ENCODE measurements at regions not wholly inside any gene's neighbourhood (a gene's known extent, or its start where the extent isn't known, plus 50 kb on each side); places are given as distances from the start of the nearest gene placed in this dataset.

GRCh38 chr6:147677647-147678046 lies 169.2 kb downstream of the SAMD5 start:
- H3K4me3 ChIP-seq (ENCODE audit: insufficient read depth, low read depth, low read length) = no peak overlapping the region
- no peaks in the 10 kb centered on the region for H3K9me3 Mint-ChIP-seq (ENCODE audit: unreplicated experiment)

DNA sequence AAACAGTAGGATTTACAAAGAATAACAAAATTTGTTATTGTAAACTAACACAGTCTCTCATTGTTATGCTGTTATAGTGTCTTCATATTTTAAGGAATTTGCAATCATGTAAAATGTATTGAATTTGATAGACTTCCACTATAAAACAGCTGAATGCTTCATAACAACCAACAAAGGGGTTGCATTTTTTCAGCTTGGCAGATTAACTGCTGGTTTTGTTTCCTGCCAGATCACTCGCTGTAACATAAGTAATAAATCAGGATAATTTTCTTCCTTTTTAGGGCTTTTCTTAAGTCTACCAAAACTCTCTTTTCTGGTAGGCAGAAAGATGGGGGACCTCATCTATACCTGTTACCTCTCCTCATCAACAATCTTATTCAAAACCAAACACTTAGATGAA lies 169.8 kb downstream of the SAMD5 start:
- Histone ChIP-seq H3K4me2 (ENCODE audit: low read length) (no peak overlapping the region), H3K4me3 (ENCODE audit: insufficient read depth, low read depth, low read length) (no peak overlapping the region), H3K27me3 (ENCODE audit: insufficient read depth, low read length) (no peaks in the 10 kb centered on the region), H3K9ac (ENCODE audit: low read length) (no peak overlapping the region), H3K36me3 (ENCODE audit: insufficient read depth, low read length) (no peaks in the 10 kb centered on the region), H3K4me1 (ENCODE audit: insufficient read depth, low read length) (no peaks in the 10 kb centered on the region), H3K79me2 (ENCODE audit: insufficient read depth, low read length) (no peaks in the 10 kb centered on the region), H2AFZ (ENCODE audit: low read depth, low read length) (no peak overlapping the region), H3K27ac (ENCODE audit: low read depth, low read length) (no peak overlapping the region), H4K20me1 (ENCODE audit: insufficient read depth, low read length) (no peaks in the 10 kb centered on the region), H3K9me3 (ENCODE audit: insufficient read depth, low read depth, low read length) (no peaks in the 10 kb centered on the region)
- no peak overlapping the region for H3K4me3 Mint-ChIP-seq (ENCODE audit: unreplicated experiment)
- H3K36me3 Mint-ChIP-seq (ENCODE audit: low read depth, unreplicated experiment) = no peaks in the 10 kb centered on the region
- no peak overlapping the region for H3K27ac Mint-ChIP-seq (ENCODE audit: unreplicated experiment)
- peaks cover 2% of the 10 kb centered on the region for H3K27me3 Mint-ChIP-seq (ENCODE audit: low read depth, unreplicated experiment)
- no peak for FAIRE-seq
- no peaks in the 10 kb centered on the region for H3K9me3 Mint-ChIP-seq (ENCODE audit: unreplicated experiment)
- peaks cover 7% of the 10 kb centered on the region for H3K4me1 Mint-ChIP-seq (ENCODE audit: low read depth, unreplicated experiment)
- no peak for DNase-seq (ENCODE audit: low read depth)
- TF ChIP-seq EZH2 (IDR thresholded peaks at IDR 0.05; ENCODE audit: insufficient read depth, low read length) = no peak
- TF ChIP-seq, protein P1, sequence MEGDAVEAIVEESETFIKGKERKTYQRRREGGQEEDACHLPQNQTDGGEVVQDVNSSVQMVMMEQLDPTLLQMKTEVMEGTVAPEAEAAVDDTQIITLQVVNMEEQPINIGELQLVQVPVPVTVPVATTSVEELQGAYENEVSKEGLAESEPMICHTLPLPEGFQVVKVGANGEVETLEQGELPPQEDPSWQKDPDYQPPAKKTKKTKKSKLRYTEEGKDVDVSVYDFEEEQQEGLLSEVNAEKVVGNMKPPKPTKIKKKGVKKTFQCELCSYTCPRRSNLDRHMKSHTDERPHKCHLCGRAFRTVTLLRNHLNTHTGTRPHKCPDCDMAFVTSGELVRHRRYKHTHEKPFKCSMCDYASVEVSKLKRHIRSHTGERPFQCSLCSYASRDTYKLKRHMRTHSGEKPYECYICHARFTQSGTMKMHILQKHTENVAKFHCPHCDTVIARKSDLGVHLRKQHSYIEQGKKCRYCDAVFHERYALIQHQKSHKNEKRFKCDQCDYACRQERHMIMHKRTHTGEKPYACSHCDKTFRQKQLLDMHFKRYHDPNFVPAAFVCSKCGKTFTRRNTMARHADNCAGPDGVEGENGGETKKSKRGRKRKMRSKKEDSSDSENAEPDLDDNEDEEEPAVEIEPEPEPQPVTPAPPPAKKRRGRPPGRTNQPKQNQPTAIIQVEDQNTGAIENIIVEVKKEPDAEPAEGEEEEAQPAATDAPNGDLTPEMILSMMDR (IDR thresholded peaks at IDR 0.05; ENCODE audit: insufficient read depth, low read depth, low read length) = no peak

More at GRCh38 chr6:147677647-147678046, 169.2 kb downstream of the SAMD5 start:
- H3K4me1 ChIP-seq (ENCODE audit: insufficient read depth, low read length) = no peaks in the 10 kb centered on the region
- Mint-ChIP-seq H3K4me3 (ENCODE audit: unreplicated experiment) (no peak overlapping the region), H3K27ac (ENCODE audit: unreplicated experiment) (no peak overlapping the region), H3K4me1 (ENCODE audit: low read depth, unreplicated experiment) (peaks cover 7% of the 10 kb centered on the region), H3K36me3 (ENCODE audit: low read depth, unreplicated experiment) (no peaks in the 10 kb centered on the region), H3K27me3 (ENCODE audit: low read depth, unreplicated experiment) (peaks cover 2% of the 10 kb centered on the region)
- H3K9me3 ChIP-seq (ENCODE audit: insufficient read depth, low read depth, low read length) = no peaks in the 10 kb centered on the region
- H3K79me2 ChIP-seq (ENCODE audit: insufficient read depth, low read length) = no peaks in the 10 kb centered on the region
- no peaks in the 10 kb centered on the region for H3K36me3 ChIP-seq (ENCODE audit: insufficient read depth, low read length)
- H3K9ac ChIP-seq (ENCODE audit: low read length) = no peak overlapping the region
- H3K27me3 ChIP-seq (ENCODE audit: insufficient read depth, low read length) = no peaks in the 10 kb centered on the region
- no peak overlapping the region for H3K4me2 ChIP-seq (ENCODE audit: low read length)
- FAIRE-seq (no peak), DNase-seq (ENCODE audit: low read depth) (no peak)
- H3K27ac ChIP-seq (ENCODE audit: low read depth, low read length) = no peak overlapping the region
- no peak overlapping the region for H2AFZ ChIP-seq (ENCODE audit: low read depth, low read length)
- no peaks in the 10 kb centered on the region for H4K20me1 ChIP-seq (ENCODE audit: insufficient read depth, low read length)
- TF ChIP-seq EZH2 (IDR thresholded peaks at IDR 0.05; ENCODE audit: insufficient read depth, low read length) = no peak
- TF ChIP-seq, protein P1 (IDR thresholded peaks at IDR 0.05; ENCODE audit: insufficient read depth, low read depth, low read length) = no peak

DNA sequence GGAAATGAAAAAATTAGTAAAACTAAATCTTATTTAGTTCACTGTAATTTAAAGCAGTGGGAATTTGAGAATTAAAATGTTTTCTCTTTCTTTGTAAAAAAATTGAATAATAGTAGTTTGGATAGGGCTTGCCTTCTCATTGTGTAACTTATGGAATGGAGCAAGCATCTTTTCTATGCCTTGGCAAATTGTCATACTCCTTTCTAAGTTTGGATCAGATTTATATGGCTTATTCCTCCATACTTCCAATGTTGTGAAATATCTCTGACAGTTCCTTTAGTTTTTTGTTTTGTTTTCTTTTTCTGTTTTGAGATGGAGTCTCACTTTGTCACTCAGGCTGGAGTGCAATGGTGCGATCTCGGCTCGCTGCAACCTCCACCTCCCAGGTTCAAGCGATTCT lies 176.4 kb downstream of the SAMD5 start:
- Histone ChIP-seq H4K20me1 (ENCODE audit: insufficient read depth, low read length) (no peaks in the 10 kb centered on the region), H3K27ac (ENCODE audit: low read depth, low read length) (no peak overlapping the region), H2AFZ (ENCODE audit: low read depth, low read length) (no peak overlapping the region), H3K36me3 (ENCODE audit: insufficient read depth, low read length) (no peaks in the 10 kb centered on the region), H3K4me2 (ENCODE audit: low read length) (no peak overlapping the region), H3K27me3 (ENCODE audit: insufficient read depth, low read length) (no peaks in the 10 kb centered on the region), H3K4me1 (ENCODE audit: insufficient read depth, low read length) (no peaks in the 10 kb centered on the region), H3K9ac (ENCODE audit: low read length) (no peak overlapping the region), H3K9me3 (ENCODE audit: insufficient read depth, low read depth, low read length) (no peaks in the 10 kb centered on the region), H3K4me3 (ENCODE audit: insufficient read depth, low read depth, low read length) (no peak overlapping the region), H3K79me2 (ENCODE audit: insufficient read depth, low read length) (no peaks in the 10 kb centered on the region)
- TF ChIP-seq, protein P1 (IDR thresholded peaks at IDR 0.05; ENCODE audit: insufficient read depth, low read depth, low read length) = no peak
- no peak for TF ChIP-seq EZH2 (IDR thresholded peaks at IDR 0.05; ENCODE audit: insufficient read depth, low read length)
- H3K4me1 Mint-ChIP-seq (ENCODE audit: low read depth, unreplicated experiment) = peaks cover 6% of the 10 kb centered on the region
- DNase-seq (ENCODE audit: low read depth) (no peak), FAIRE-seq (no peak)
- no peaks in the 10 kb centered on the region for H3K9me3 Mint-ChIP-seq (ENCODE audit: unreplicated experiment)
- H3K27me3 Mint-ChIP-seq (ENCODE audit: low read depth, unreplicated experiment) = peaks cover 2% of the 10 kb centered on the region
- H3K4me3 Mint-ChIP-seq (ENCODE audit: unreplicated experiment) = no peak overlapping the region
- no peak overlapping the region for H3K27ac Mint-ChIP-seq (ENCODE audit: unreplicated experiment)
- H3K36me3 Mint-ChIP-seq (ENCODE audit: low read depth, unreplicated experiment) = no peaks in the 10 kb centered on the region

Measured in astrocyte (in vitro differentiated cells and primary cell).